ENCODE measurements at regions not wholly inside any gene's neighbourhood (a gene's known extent, or its start where the extent isn't known, plus 50 kb on each side); places are given as distances from the start of the nearest gene placed in this dataset.
"Not testable (repeated sequence)": the region's sequence is repeated elsewhere in the genome, so short reads cannot be mapped to it uniquely, and the experiment has no call there.

DNA sequence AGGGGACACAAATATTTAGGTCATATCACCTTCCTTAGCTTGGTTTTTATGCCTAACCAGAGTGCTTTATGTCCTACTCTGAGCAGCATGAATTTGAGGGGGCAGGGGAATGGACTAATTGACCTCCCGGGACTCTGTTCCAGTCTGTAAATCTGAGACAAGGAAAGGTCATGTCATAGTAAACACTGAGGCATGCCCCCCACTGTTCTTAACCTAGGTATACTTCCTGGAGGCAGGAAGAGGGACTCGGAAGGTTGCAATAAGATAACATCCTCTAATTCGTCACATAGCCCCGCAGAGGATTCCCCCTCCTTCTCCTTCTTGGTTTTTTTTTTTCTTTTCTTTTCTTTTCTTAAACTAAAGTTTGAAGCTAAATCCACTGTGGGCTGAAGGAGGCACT lies 540.3 kb upstream of the CADM1 start:
- DNase-seq (ENCODE audit: low spot score): no peak

DNA sequence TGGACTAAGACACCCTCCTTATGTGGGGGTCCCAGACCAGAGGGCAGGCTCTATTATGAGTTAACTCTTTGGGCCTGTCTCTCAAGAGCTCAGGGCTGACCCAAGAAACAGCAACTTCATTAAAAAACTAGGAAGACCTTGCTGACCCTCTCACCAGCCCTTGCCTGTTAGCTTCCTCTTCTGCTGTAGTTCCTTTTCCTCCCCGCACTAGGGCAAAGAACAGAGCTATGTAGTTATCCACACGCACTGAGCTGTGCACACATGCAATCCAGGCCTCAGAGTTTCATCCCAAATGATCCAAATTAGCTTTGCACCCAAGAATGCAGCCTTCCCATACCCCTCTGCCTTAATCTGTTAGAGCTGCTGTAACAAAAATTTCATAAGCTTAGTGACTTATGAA lies 539.6 kb upstream of the CADM1 start:
- no peak for DNase-seq (ENCODE audit: low spot score)

GRCh38 chr11:116043059-116043458 lies 538.8 kb upstream of the CADM1 start:
- DNase-seq (ENCODE audit: low spot score): not testable (repeated sequence)

GRCh38 chr11:116042146-116042545 lies 537.9 kb upstream of the CADM1 start:
- no peak for DNase-seq (ENCODE audit: low spot score)

- DNase-seq (ENCODE audit: low spot score): no peak
Measured at GRCh38 chr11:116037861-116038260, 533.6 kb upstream of the CADM1 start.

DNA sequence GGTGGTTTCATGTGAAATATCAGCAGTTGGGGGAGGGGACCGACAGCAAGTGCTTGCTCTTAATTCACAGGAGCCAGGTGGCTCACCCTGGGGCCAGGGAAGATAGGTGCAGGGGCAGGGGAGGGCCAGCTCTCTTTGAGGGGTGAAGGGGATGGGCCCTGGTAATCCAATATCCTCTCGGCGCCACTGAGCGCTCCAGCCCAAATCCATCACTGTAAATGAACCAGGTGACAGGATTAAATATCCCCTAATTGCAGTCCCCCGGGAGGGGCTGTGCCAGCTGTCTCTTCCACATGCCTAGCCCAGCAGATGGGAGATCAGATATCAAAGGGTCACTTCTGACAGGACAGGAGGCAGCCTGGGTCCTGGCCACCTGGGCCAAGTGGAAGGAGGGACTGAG lies 531.8 kb upstream of the CADM1 start:
- DNase-seq (ENCODE audit: low spot score): no peak

DNA sequence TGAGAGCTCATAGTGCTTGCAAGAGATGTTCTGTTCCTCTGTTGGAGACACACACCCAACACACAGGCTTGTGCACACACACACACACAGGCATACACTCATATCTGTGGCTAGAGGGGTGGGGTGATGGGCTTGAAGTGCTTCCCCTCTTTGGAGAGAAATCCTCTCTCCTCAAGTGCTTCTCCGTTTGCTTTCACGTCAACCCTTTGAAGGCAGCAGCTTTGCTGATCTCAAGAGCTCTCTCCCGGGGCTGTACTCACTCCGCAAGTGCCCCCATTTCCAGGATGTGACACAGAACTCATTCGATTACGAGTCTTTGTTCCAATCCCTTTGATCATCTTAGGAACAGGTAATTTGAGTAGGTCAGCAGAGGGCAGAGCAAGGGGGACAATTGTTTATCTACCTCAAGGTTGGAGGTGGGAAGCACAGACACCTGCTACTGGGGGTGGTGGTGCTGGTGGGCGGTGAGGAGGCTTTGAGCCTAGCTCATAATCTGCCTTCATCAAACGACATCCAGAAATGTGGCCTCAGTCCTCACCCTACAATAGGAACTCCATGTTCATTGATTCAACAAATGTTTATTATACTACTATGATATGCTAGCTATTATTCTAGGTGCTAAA lies 529.8 kb upstream of the CADM1 start:
- no peak for DNase-seq (ENCODE audit: low spot score)

- no peak for DNase-seq (ENCODE audit: low spot score)
Measured at GRCh38 chr11:116030697-116031331, 526.6 kb upstream of the CADM1 start.

DNA sequence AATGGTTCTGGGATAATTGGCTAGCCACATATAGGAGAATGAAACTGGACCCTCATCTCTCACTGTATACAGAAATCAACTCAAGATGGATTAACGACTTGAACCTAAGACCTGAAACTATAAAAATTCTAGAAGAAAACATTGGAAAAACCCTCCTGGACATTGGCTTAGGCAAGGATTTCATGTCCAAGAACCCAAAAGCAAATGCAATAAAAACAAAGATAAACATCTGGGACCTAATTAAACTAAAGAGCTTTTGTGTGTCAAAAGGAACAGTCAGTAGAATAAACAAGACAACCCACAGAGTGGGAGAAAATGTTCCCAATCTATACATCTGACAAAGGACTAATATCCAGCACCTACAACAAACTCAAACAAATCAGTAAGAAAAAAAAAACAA lies 524.3 kb upstream of the CADM1 start:
- DNase-seq (ENCODE audit: low spot score): not testable (repeated sequence)

DNA sequence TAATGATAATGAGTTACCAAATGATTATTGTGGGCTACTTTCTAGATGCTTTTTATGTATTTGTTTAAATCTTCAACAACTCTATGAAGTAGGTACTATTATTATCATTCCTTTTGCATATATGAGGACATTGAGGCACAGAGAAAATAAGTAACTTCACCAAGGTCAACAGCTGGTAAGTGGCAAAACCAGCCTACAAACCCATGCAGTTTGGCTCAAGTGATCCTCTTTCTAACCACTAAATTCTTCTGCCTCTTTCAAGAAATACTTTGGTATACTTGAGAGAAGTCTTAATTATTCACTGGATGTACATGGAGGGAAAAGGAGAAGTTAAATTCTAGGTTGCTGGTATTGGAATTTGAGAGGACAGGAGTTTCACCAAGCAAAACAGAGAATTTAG lies 495.2 kb upstream of the CADM1 start:
- no peak for DNase-seq (ENCODE audit: low spot score)

GRCh38 chr11:115996808-115997188 lies 492.6 kb upstream of the CADM1 start:
- DNase-seq (ENCODE audit: low spot score): no peak

GRCh38 chr11:115996125-115996807 lies 492.1 kb upstream of the CADM1 start:
- DNase-seq (ENCODE audit: low spot score): no peak

DNA sequence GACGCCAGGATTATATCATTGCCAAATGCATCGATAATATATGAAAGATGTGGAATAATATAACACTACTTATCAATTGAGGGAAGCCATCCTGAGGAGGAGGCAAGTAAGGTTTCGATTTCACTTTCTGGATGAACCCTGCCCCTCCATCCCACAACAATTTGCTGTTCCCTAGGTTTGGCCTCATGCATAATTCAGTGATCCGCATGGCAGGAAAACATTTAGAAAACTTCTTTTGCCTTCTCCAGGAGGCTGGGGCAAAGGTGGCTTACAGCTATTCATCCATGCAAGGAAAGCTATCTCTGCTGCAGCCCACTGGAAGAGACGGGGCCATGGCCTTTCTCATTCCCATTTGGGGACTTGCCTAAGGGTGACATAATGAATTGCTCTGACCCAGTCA lies 489.4 kb upstream of the CADM1 start:
- DNase-seq (ENCODE audit: low spot score): no peak

DNA sequence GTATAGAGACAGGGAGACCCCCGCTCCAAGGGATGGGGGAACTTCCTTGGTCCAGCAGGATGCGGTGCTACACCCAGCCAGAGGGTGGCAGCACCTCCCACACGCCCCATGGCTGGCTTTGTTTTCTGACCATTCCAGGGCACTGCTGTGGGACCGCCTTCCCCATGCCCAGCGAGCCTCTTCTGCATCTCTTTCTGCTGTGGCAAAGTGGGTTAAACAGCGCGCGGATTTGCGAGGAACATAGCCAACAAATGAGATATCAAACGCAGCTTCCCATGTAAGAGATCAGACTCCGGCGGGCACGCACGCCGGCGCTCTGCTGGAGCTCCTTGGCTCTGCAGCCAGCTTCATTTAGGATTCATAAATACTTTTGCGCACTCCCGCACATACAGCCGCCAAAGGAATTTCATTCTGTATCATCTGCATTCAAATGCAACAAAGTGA lies 485.8 kb upstream of the CADM1 start:
- peak; percentile 10 for DNase-seq (ENCODE audit: low spot score)

GRCh38 chr11:115985896-115986295 lies 481.7 kb upstream of the CADM1 start:
- DNase-seq (ENCODE audit: low spot score): no peak

DNA sequence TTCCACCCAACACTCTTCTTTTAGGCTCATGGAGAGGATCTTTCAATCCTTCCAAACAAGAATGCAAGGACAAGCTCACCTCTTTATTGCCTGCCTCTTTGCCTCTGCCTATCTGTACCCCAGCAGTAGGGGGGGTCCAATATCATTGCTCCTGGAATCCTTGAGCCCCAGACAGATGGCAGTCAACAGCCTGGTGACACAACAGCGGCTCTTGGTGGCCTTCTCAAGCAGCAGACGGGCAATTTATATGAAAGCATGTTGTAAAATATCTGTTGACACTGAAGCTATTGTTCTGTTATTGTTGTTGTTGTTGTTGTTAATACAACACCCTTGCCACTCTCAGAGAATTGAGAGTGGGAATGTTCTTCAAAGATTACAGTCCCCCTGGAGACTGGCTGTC lies 480.0 kb upstream of the CADM1 start:
- no peak for DNase-seq (ENCODE audit: low spot score)

GRCh38 chr11:115982666-115983065 lies 478.5 kb upstream of the CADM1 start:
- no peak for DNase-seq (ENCODE audit: low spot score)

DNA sequence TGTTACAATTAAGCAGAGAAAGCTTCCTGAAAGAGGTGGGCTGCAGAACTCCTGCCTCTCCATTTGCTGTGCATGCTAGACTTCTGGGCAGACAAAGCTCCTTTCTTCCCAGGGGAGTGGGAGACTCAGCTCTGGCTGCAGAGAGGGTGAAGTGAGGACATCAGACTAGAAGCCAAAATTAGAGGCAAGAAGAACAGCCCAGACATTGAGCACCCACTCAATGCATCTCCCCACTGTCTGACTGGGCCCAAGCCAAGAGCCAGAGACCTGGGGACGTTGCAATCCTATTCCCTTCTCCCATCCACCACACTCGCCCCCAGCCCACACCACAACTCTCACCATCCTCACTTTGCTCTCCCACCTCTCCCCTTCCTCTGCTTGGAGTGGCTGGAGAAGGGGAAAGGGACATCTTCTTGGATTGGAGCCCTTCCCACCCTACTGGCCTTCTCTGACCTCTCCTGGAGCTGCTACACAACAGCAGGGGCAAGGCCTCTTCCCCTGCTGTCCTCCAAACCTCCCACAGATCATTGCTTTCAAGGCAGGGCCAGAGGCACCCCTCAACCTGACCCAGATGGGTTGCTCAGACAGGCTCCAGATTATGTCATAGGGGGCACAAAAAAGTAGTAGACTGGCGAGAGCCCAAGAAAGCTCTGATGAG lies 477.7 kb upstream of the CADM1 start:
- no peak for DNase-seq (ENCODE audit: low spot score)

DNA sequence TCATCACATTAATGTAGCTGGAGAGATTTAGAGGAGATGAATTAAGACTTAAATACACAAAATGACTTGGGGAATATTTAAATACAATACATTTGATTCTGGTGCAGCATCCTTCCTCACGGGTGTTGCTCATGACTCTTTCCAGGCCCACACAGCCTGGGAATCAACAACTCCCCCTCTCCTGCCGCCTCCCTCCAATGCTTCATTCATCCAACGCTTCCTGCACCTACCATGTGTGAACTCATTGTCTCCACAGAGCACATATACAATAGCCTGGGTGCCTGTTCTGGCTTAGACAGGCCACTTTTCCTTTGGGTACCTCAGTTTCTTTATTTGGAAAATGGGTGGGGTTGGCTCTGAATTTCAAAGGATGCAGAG lies 476.9 kb upstream of the CADM1 start:
- DNase-seq (ENCODE audit: low spot score): no peak

DNA sequence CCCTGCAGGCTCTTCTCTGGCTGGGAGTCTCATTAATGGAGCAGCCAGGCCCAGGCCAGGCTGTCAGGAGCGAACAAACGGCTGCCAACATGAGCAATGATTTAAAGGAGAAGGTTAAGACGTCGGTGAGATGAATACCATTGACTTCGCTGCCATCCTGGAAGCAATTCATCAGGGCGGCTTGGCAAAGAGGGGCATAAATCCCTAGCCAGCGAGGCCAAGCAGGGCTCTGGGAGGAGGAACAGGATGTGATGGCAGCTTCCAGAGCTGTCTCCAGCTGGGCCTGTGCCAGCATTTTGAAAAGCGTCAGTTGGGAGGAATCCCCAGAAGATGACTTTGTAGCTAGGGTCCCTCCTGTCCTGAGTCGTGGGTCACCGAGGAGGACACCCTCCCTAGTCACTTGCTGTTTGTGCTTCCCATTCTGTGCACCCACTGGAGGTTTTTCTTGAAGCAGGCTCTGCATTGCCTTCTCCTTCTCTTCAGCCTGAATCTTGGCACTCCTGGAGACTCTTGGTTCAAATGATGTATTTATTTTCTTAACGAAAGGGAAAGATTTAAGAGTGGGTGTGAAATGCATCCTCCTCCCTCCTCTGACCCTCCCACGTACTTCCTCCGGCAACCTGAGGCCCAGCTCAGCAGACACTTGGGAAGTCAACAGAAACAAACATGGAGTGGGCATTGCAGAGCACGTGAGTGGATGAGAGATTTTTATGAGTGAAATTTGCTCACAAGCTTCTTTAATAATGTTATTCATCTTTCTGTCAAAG lies 476.3 kb upstream of the CADM1 start:
- DNase-seq (ENCODE audit: low spot score): no peak

GRCh38 chr11:115974703-115975102 lies 470.5 kb upstream of the CADM1 start:
- DNase-seq (ENCODE audit: low spot score): no peak

GRCh38 chr11:115967203-115967602 lies 463.0 kb upstream of the CADM1 start:
- not testable (repeated sequence) for DNase-seq (ENCODE audit: low spot score)

Data from HuH-7.5 (cell line).